Ovary (tissue), 3 donors: ENCODE measurements at regions not wholly inside any gene's neighbourhood (a gene's known extent, or its start where the extent isn't known, plus 50 kb on each side); places are given as distances from the start of the nearest gene placed in this dataset.

ENCODE experiments used
- CTCF ChIP-seq, 3 donors: fragments of 450-650 bp in 2 of 3; fragments of 200-600 bp in 1 of 3; IDR thresholded peaks; one replicate each; pipeline versions ENCODE4 v1.5.1 to v1.8.0; 2016 to 2022; ENCODE audit warnings: antibody characterized with exemption in 3 of 3, mild to moderate bottlenecking in 1 of 3
- EP300 ChIP-seq: sonication (generic); formaldehyde crosslinking; IDR thresholded peaks from one replicate; pipeline ENCODE4 v1.6.1; 2017; ENCODE audit warnings: antibody characterized with exemption
- POLR2A ChIP-seq: fragments of 450-650 bp; IDR thresholded peaks from one replicate; pipeline ENCODE4 v1.6.1; 2017; ENCODE audit warnings: antibody characterized with exemption, mild to moderate bottlenecking, moderate library complexity
- donor health status: DM: no; HTN: no; CAD: no.

DNA sequence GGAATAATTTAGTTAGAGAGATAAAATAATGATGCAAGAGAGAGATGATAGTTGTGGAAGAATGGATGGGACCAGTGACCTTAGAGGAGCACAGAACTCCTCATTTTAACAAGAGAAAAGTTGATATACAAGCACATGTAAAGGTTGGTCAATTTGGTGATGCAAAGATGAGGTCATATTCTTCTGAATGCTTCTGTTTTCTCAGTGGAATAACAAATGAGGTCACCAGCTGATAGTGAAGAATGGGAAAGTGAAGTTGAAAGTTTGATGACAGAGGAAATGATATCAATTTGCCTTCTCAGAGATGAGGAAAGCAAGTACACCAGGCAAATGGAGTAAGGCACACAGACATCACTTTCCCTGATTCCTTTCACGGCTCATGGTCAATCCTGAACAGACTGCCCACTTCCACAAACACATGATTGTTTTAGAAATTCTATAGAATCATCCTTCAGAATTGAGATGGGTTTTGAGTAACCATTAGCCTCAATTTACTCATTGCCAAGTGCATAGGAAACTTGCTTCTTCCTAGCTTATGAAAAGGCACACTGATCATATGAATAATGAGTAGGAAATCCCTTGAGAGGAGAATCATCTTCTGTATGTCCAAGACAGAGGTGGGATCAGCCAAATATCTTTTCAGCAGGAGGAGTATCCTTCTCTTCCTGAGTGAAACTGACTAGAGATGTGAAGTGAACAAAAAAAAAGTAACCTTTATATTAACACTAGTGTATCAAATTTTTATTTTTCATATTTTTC lies 82.4 kb upstream of the TCF21 start:
- TF ChIP-seq POLR2A = no peak
- TF ChIP-seq CTCF (IDR thresholded peaks at IDR 0.05) = no peak
- no peak for TF ChIP-seq EP300
